ENCODE measurements at regions not wholly inside any gene's neighbourhood (a gene's known extent, or its start where the extent isn't known, plus 50 kb on each side); places are given as distances from the start of the nearest gene placed in this dataset.
"Not testable (repeated sequence)": the region's sequence is repeated elsewhere in the genome, so short reads cannot be mapped to it uniquely, and the experiment has no call there.

GRCh38 chr1:4172644-4173599, 272.9 kb upstream of the C1orf174 start:
- FAIRE-seq (no peak), DNase-seq (ENCODE audit: insufficient read length, low spot score) (no peak)
- TF ChIP-seq POLR2A (IDR thresholded peaks at IDR 0.05; ENCODE audit: low read depth, low read length), result no peak

- TF ChIP-seq POLR2A (IDR thresholded peaks at IDR 0.05; ENCODE audit: low read depth, low read length), result no peak
- FAIRE-seq, result no peak
- no peak for DNase-seq (ENCODE audit: insufficient read length, low spot score)
Measured at GRCh38 chr1:4173731-4174130, 273.7 kb upstream of the C1orf174 start.

- DNase-seq (ENCODE audit: insufficient read length, low spot score), result no peak
- no peak for TF ChIP-seq POLR2A (IDR thresholded peaks at IDR 0.05; ENCODE audit: low read depth, low read length)
- no peak for FAIRE-seq
Measured at GRCh38 chr1:4174291-4175200, 274.5 kb upstream of the C1orf174 start.

GRCh38 chr1:4175566-4176405, 275.7 kb upstream of the C1orf174 start:
- no peak for DNase-seq (ENCODE audit: insufficient read length, low spot score)
- no peak for TF ChIP-seq POLR2A (IDR thresholded peaks at IDR 0.05; ENCODE audit: low read depth, low read length)
- no peak for FAIRE-seq

GRCh38 chr1:4176841-4177240, 276.8 kb upstream of the C1orf174 start:
- TF ChIP-seq POLR2A (IDR thresholded peaks at IDR 0.05; ENCODE audit: low read depth, low read length), result no peak
- FAIRE-seq (no peak), DNase-seq (ENCODE audit: insufficient read length, low spot score) (no peak)

GRCh38 chr1:4177425-4178150, 277.5 kb upstream of the C1orf174 start:
- TF ChIP-seq POLR2A (IDR thresholded peaks at IDR 0.05; ENCODE audit: low read depth, low read length), result no peak
- no peak for DNase-seq (ENCODE audit: insufficient read length, low spot score)
- no peak for FAIRE-seq

GRCh38 chr1:4178501-4179113, 278.5 kb upstream of the C1orf174 start:
- TF ChIP-seq POLR2A (IDR thresholded peaks at IDR 0.05; ENCODE audit: low read depth, low read length), result no peak
- DNase-seq (ENCODE audit: insufficient read length, low spot score) (no peak), FAIRE-seq (no peak)

GRCh38 chr1:4179914-4180735, 280.1 kb upstream of the C1orf174 start:
- no peak for TF ChIP-seq POLR2A (IDR thresholded peaks at IDR 0.05; ENCODE audit: low read depth, low read length)
- no peak for FAIRE-seq
- DNase-seq (ENCODE audit: insufficient read length, low spot score), result no peak

GRCh38 chr1:4186486-4186885, 286.4 kb upstream of the C1orf174 start:
- not testable (repeated sequence) for DNase-seq (ENCODE audit: insufficient read length, low spot score); FAIRE-seq

- FAIRE-seq (no peak), DNase-seq (ENCODE audit: insufficient read length, low spot score) (no peak)
- TF ChIP-seq POLR2A (IDR thresholded peaks at IDR 0.05; ENCODE audit: low read depth, low read length), result no peak
Measured at GRCh38 chr1:4203501-4203900, 303.4 kb upstream of the C1orf174 start.

GRCh38 chr1:4207183-4207582, 307.1 kb upstream of the C1orf174 start:
- DNase-seq (ENCODE audit: insufficient read length, low spot score), result no peak
- FAIRE-seq, result no peak
- no peak for TF ChIP-seq POLR2A (IDR thresholded peaks at IDR 0.05; ENCODE audit: low read depth, low read length)
